Peyer's patch (tissue), 4 donors: ENCODE measurements at regions not wholly inside any gene's neighbourhood (a gene's known extent, or its start where the extent isn't known, plus 50 kb on each side); places are given as distances from the start of the nearest gene placed in this dataset.

Source experiments
- POLR2A ChIP-seq, 2 donors: fragments of 450-650 bp; IDR thresholded peaks; one replicate each; pipeline ENCODE4 v1.5.1; 2017; ENCODE audit warnings: antibody characterized with exemption in 2 of 2, mild to moderate bottlenecking in 2 of 2, moderate library complexity in 2 of 2
- TF ChIP-seq, protein P1 (sequence below), 6 experiments: fragments of 450-650 bp in 4 of 6; fragments of 200-600 bp in 2 of 6; sonication (generic) in 1 of 6; IDR thresholded peaks; one replicate each; pipeline ENCODE4 v1.5.1; 2017 to 2019; ENCODE audit warnings: antibody characterized with exemption in 6 of 6, mild to moderate bottlenecking in 3 of 6, moderate library complexity in 1 of 6

DNA sequence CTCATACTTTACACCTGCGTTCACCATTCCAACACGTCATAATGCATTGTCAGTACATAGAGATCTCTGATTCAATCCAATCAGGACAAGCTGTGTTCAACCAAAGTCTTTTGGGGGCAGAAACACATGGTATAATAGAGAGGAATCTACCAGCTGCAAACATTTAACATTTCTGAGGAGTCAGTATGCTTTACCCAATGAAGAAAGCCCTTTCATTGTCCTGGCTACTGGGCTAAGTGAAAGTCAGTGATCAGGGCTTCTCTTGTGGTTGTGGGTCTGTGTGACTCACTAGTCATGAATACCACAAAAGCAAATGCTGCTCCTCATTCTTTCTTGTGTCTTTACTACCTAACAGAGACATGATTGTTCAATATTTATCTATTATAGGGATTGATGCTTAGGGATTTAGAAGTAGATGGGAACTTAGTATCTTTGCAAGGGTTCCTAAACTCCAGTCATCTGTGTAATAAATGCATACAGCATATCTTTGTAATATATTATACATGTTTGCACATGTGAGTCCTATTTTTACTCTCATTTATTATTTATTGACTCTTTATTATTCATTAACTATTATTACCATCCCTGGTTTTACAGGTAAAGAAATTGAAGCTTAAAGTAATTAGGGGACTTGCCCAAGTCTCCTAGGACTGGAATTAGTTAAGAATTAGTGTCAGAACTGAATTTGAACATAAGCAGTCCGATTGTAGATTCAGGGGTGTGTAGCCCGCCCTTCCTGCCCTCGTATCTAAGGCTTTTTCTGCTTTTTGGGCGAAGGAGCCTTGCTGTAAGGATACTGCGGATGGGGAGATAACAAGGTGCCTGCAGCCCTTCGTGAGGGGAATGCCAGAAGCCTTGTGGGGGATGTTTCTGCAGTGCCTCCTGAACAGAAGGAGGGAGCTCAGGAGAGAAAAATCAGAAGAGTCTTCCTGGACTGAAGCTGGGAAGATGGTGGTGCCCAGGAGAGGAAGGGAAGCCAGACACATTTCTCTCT, 353.1 kb upstream of the BOD1L1 start:
- no peak for TF ChIP-seq POLR2A (IDR thresholded peaks at IDR 0.05)
- TF ChIP-seq, protein P1, sequence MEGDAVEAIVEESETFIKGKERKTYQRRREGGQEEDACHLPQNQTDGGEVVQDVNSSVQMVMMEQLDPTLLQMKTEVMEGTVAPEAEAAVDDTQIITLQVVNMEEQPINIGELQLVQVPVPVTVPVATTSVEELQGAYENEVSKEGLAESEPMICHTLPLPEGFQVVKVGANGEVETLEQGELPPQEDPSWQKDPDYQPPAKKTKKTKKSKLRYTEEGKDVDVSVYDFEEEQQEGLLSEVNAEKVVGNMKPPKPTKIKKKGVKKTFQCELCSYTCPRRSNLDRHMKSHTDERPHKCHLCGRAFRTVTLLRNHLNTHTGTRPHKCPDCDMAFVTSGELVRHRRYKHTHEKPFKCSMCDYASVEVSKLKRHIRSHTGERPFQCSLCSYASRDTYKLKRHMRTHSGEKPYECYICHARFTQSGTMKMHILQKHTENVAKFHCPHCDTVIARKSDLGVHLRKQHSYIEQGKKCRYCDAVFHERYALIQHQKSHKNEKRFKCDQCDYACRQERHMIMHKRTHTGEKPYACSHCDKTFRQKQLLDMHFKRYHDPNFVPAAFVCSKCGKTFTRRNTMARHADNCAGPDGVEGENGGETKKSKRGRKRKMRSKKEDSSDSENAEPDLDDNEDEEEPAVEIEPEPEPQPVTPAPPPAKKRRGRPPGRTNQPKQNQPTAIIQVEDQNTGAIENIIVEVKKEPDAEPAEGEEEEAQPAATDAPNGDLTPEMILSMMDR (IDR thresholded peaks at IDR 0.05): no peak
